NCI-H1105 (cell line): ENCODE measurements at regions not wholly inside any gene's neighbourhood (a gene's known extent, or its start where the extent isn't known, plus 50 kb on each side); places are given as distances from the start of the nearest gene placed in this dataset.

Experiments
- DNase-seq: peaks from one replicate; lab custom pipeline; 2025; lab: John Stamatoyannopoulos, UW

GRCh38 chr4:148747721-148748268 is 305.6 kb upstream of the NR3C2 start:
- DNase-seq: no peak

GRCh38 chr4:148740701-148741100 is 298.5 kb upstream of the NR3C2 start:
- DNase-seq: no peak

- no peak for DNase-seq
Observed at GRCh38 chr4:148737061-148737770, 295.0 kb upstream of the NR3C2 start.

- DNase-seq: no peak
Observed at GRCh38 chr4:148735432-148736155, 293.4 kb upstream of the NR3C2 start.

GRCh38 chr4:148730766-148731165 is 288.6 kb upstream of the NR3C2 start:
- no peak for DNase-seq

- DNase-seq: no peak
Observed at GRCh38 chr4:148730082-148730640, 287.9 kb upstream of the NR3C2 start.

GRCh38 chr4:148717988-148718387 is 275.8 kb upstream of the NR3C2 start:
- no peak for DNase-seq

- no peak for DNase-seq
Observed at GRCh38 chr4:148716431-148717052, 274.3 kb upstream of the NR3C2 start.

GRCh38 chr4:148704291-148704690 is 262.1 kb upstream of the NR3C2 start:
- no peak for DNase-seq

GRCh38 chr4:148694702-148695101 is 252.5 kb upstream of the NR3C2 start:
- no peak for DNase-seq

GRCh38 chr4:148693913-148694649 is 251.9 kb upstream of the NR3C2 start:
- DNase-seq: no peak

- no peak for DNase-seq
Observed at GRCh38 chr4:148692242-148692641, 250.0 kb upstream of the NR3C2 start.

GRCh38 chr4:148686449-148686848 is 244.2 kb upstream of the NR3C2 start:
- no peak for DNase-seq

GRCh38 chr4:148684638-148685037 is 242.4 kb upstream of the NR3C2 start:
- no peak for DNase-seq

GRCh38 chr4:148680884-148681283 is 238.7 kb upstream of the NR3C2 start:
- DNase-seq: no peak

- no peak for DNase-seq
Observed at GRCh38 chr4:148676344-148676743, 234.1 kb upstream of the NR3C2 start.

GRCh38 chr4:148674876-148675275 is 232.7 kb upstream of the NR3C2 start:
- DNase-seq: no peak

GRCh38 chr4:148664636-148665035 is 222.4 kb upstream of the NR3C2 start:
- DNase-seq: no peak

- DNase-seq: no peak
Observed at GRCh38 chr4:148654131-148654530, 211.9 kb upstream of the NR3C2 start.

GRCh38 chr4:148653681-148654080 is 211.5 kb upstream of the NR3C2 start:
- DNase-seq: no peak

- DNase-seq: no peak
Observed at GRCh38 chr4:148651991-148652390, 209.8 kb upstream of the NR3C2 start.
